ENCODE measurements at regions not wholly inside any gene's neighbourhood (a gene's known extent, or its start where the extent isn't known, plus 50 kb on each side); places are given as distances from the start of the nearest gene placed in this dataset.

- POLR2A ChIA-PET, result no interaction called here
- H3K9ac ChIP-seq (ENCODE audit: insufficient read depth, low read depth, low read length), result no peak overlapping the region
- no peak for DNase-seq (ENCODE audit: low spot score)
- peaks cover 0 to 6% of the 10 kb centered on the region in 2 experiments; a peak in 1 of 5 replicates for H3K27me3 ChIP-seq (ENCODE audit: control insufficient read depth in 1 of 2, insufficient read depth in 2 of 2, low read length in 2 of 2)
- no peak overlapping the region for H3K27ac ChIP-seq (ENCODE audit: extremely low read length, insufficient read depth, low read length)
- H3K9me3 ChIP-seq (ENCODE audit: low read length), result no peaks in the 10 kb centered on the region
- ATAC-seq, result no peak
- in situ Hi-C loops (cut with HindIII; ENCODE audit: extremely low pct_ligation_motif_present, low pct_unique_long_range_greater_than_20kb), result loop anchor here (25.0 kb wide), 1 partner anchor 202 kb away; no protein-coding TSS in a partner anchor
- H3K4me3 ChIP-seq (replicated peaks in 1 of 3; ENCODE audit: insufficient read depth in 1 of 3, low read depth in 2 of 3, low read length in 3 of 3), result no peak overlapping the region
- no peaks in the 10 kb centered on the region for H3K79me2 ChIP-seq (ENCODE audit: insufficient read depth, low read length)
- WGBS (ENCODE audit: low lambda C conversion rate), result 91% methylated on average over 1 of the region's 1 CpG
- FAIRE-seq, result no peak
- CTCF ChIA-PET (ENCODE audit: low intra/inter-chr PET ratio, low total read pairs), result no interaction called here
- no TSS peak for BruUV-seq (replicated peaks)
- no peak overlapping the region for H3K4me2 ChIP-seq (ENCODE audit: low read depth, low read length)
- no peak for TF ChIP-seq MYPOP (CRISPR knock-in tag; IDR thresholded peaks at IDR 0.05)
- TF ChIP-seq ZBTB2 (CRISPR knock-in tag; IDR thresholded peaks at IDR 0.05; ENCODE audit: low read depth), result no peak
- intact Hi-C loops (cut with micrococcal nuclease; ENCODE audit: unreplicated experiment), result loop anchor here (5.0 kb wide), 1 partner anchor 157 kb away; no protein-coding TSS in a partner anchor
- H4K20me1 ChIP-seq (ENCODE audit: insufficient read depth, low read length), result no peaks in the 10 kb centered on the region
- H3K36me3 ChIP-seq (replicated peaks in 1 of 2; ENCODE audit: control insufficient read depth in 1 of 2, insufficient read depth in 2 of 2, low read length in 2 of 2), result no peaks in the 10 kb centered on the region
- H3K4me1 ChIP-seq (ENCODE audit: insufficient read depth, low read length), result peaks cover 81% of the 10 kb centered on the region
- H2AFZ ChIP-seq (ENCODE audit: low read length), result no peak overlapping the region
Observed at GRCh38 chr4:186939226-186939625, 215.6 kb upstream of the FAT1 start.

- Histone ChIP-seq H3K27me3 (ENCODE audit: control insufficient read depth in 1 of 2, insufficient read depth in 2 of 2, low read length in 2 of 2) (peaks cover 0 to 6% of the 10 kb centered on the region in 2 experiments; a peak in 1 of 5 replicates), H3K27ac (ENCODE audit: extremely low read length, insufficient read depth, low read length) (no peak overlapping the region), H3K79me2 (ENCODE audit: insufficient read depth, low read length) (no peaks in the 10 kb centered on the region), H3K4me3 (replicated peaks in 1 of 3; ENCODE audit: insufficient read depth in 1 of 3, low read depth in 2 of 3, low read length in 3 of 3) (no peak overlapping the region), H3K9ac (ENCODE audit: insufficient read depth, low read depth, low read length) (no peak overlapping the region), H3K36me3 (replicated peaks in 1 of 2; ENCODE audit: control insufficient read depth in 1 of 2, insufficient read depth in 2 of 2, low read length in 2 of 2) (no peaks in the 10 kb centered on the region), H2AFZ (ENCODE audit: low read length) (no peak overlapping the region), H4K20me1 (ENCODE audit: insufficient read depth, low read length) (no peaks in the 10 kb centered on the region), H3K9me3 (ENCODE audit: low read length) (no peaks in the 10 kb centered on the region), H3K4me2 (ENCODE audit: low read depth, low read length) (no peak overlapping the region), H3K4me1 (ENCODE audit: insufficient read depth, low read length) (peaks cover 76% of the 10 kb centered on the region)
- intact Hi-C loops (cut with micrococcal nuclease; ENCODE audit: unreplicated experiment) (loop anchor here (5.0 kb wide), 1 partner anchor 157 kb away; no protein-coding TSS in a partner anchor), in situ Hi-C loops (cut with HindIII; ENCODE audit: extremely low pct_ligation_motif_present, low pct_unique_long_range_greater_than_20kb) (loop anchor here (25.0 kb wide), 1 partner anchor 202 kb away; no protein-coding TSS in a partner anchor)
- no peak for FAIRE-seq
- TF ChIP-seq RARA (CRISPR knock-in tag; IDR thresholded peaks at IDR 0.05) (no peak), ZNF709 (CRISPR knock-in tag; IDR thresholded peaks at IDR 0.05) (no peak), CENPX (CRISPR knock-in tag; IDR thresholded peaks at IDR 0.05) (no peak), ZNF18 (CRISPR knock-in tag; IDR thresholded peaks at IDR 0.05; ENCODE audit: insufficient replicate concordance) (no peak), SP1 (IDR thresholded peaks at IDR 0.05) (no peak), SP1 (CRISPR knock-in tag; IDR thresholded peaks at IDR 0.05) (no peak), ZNF564 (CRISPR knock-in tag; IDR thresholded peaks at IDR 0.05) (no peak), HHEX (CRISPR knock-in tag; IDR thresholded peaks at IDR 0.05) (no peak), ZNF549 (CRISPR knock-in tag; IDR thresholded peaks at IDR 0.05) (no peak)
- no peak for ATAC-seq
- no TSS peak for BruUV-seq (replicated peaks)
- POLR2A ChIA-PET, result no interaction called here
- CTCF ChIA-PET (ENCODE audit: low intra/inter-chr PET ratio, low total read pairs), result no interaction called here
- DNase-seq (ENCODE audit: low spot score), result no peak
Observed at GRCh38 chr4:186939766-186940165, 216.1 kb upstream of the FAT1 start.
